ENCODE measurements at regions not wholly inside any gene's neighbourhood (a gene's known extent, or its start where the extent isn't known, plus 50 kb on each side); places are given as distances from the start of the nearest gene placed in this dataset. TPM values are rescaled to one million over a fixed set of nuclear protein-coding genes. Genes with fewer than 3 reads are reported as not detected.

DNA sequence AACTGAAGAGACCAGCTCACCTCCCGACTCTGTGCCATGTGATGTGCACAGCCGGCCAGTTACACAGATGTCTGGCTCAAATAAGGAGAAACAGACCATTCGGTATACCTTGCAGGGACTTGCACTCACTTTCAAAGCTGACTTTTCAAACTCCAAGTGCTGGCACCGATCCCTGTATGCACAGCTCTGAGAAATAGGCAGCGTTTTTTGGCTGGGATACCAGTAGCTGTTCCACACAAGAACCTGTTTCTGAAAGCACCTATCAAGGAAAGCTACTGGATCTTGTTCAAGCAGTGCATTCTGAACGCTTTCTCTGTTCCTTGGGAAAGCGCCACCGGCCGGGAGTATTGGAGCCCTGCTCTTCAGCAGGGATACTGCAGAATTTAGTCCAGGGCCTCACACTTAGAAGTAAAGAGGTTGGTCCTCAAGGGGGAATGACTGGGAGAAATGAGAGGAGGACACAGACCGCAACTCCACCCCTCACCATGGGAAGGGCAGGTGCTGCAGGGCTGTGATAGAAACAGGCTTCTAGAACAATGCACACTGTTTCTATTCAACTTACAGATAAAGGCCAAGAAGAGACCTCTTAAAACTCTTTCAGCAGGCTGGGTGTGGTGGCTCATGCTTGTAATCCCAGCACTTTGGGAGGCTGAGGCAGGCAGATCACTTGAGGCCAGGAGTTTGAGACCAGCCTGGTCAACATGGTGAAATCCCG lies 53.6 kb upstream of the PABPC3 start:
- Histone ChIP-seq H3K4me3 (ENCODE audit: low read depth, low read length, poor library complexity, severe bottlenecking) (no peak overlapping the region), H2AFZ (ENCODE audit: low read length) (no peak overlapping the region), H3K4me1 (ENCODE audit: insufficient read depth, low read length, poor library complexity, severe bottlenecking) (no peaks in the 10 kb centered on the region), H3K36me3 (ENCODE audit: insufficient read depth, low read length) (no peaks in the 10 kb centered on the region), H3K9me3 (ENCODE audit: low read length) (no peaks in the 10 kb centered on the region), H3K79me2 (ENCODE audit: insufficient read depth, low read depth, low read length) (no peaks in the 10 kb centered on the region), H3K9me2 (ENCODE audit: insufficient read depth, low read length) (no peaks in the 10 kb centered on the region), H3K27ac (ENCODE audit: low read depth, low read length, poor library complexity, severe bottlenecking) (no peak overlapping the region), H3K4me2 (ENCODE audit: low read length) (no peak overlapping the region), H4K20me1 (ENCODE audit: insufficient read depth, low read length) (no peaks in the 10 kb centered on the region)
- intact Hi-C loops (cut with micrococcal nuclease; ENCODE audit: unreplicated experiment): no loop called here
- no peak for DNase-seq (ENCODE audit: low spot score)
- ChIA-PET CTCF (ENCODE audit: unreplicated experiment) (no interaction called here), POLR2A (no interaction called here)
- no TSS peak for BruUV-seq (replicated peaks)
- TF ChIP-seq EZH2phosphoT487 (IDR thresholded peaks at IDR 0.05; ENCODE audit: borderline replicate concordance, low read depth, low read length): no peak
- TF ChIP-seq, protein P1, sequence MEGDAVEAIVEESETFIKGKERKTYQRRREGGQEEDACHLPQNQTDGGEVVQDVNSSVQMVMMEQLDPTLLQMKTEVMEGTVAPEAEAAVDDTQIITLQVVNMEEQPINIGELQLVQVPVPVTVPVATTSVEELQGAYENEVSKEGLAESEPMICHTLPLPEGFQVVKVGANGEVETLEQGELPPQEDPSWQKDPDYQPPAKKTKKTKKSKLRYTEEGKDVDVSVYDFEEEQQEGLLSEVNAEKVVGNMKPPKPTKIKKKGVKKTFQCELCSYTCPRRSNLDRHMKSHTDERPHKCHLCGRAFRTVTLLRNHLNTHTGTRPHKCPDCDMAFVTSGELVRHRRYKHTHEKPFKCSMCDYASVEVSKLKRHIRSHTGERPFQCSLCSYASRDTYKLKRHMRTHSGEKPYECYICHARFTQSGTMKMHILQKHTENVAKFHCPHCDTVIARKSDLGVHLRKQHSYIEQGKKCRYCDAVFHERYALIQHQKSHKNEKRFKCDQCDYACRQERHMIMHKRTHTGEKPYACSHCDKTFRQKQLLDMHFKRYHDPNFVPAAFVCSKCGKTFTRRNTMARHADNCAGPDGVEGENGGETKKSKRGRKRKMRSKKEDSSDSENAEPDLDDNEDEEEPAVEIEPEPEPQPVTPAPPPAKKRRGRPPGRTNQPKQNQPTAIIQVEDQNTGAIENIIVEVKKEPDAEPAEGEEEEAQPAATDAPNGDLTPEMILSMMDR (conservative IDR thresholded peaks at IDR 0.05; ENCODE audit: low read length): no peak

DNA sequence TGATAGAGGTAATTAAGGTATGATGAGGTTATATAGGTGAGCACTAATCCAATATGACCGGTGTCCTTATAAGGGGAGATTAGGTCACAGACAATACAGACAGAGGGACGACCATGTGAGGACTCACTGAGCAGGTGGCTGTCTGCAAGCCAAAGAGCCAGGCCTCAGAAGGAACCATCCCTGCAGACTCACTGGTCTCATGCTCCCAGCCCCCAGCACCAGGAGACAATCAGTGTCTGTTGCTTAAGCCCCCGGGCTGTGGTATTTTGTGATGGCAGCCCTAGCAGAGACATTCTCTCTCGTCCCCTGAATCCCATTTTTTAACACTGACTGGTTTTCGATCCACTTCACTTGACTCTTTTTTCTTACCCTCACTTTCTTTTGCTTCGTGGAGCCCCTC lies 51.9 kb upstream of the PABPC3 start:
- POLR2A ChIA-PET: interaction anchor here (0.7 kb wide), 1 partner anchor 329 kb away, joined by 3 read pairs; no protein-coding TSS in a partner anchor
- H3K9me2 ChIP-seq (ENCODE audit: insufficient read depth, low read length): no peaks in the 10 kb centered on the region
- no peaks in the 10 kb centered on the region for H4K20me1 ChIP-seq (ENCODE audit: insufficient read depth, low read length)
- intact Hi-C loops (cut with micrococcal nuclease; ENCODE audit: unreplicated experiment): no loop called here
- BruUV-seq (replicated peaks): no TSS peak
- no peak overlapping the region for H3K4me2 ChIP-seq (ENCODE audit: low read length)
- DNase-seq (ENCODE audit: low spot score): no peak
- no peaks in the 10 kb centered on the region for H3K9me3 ChIP-seq (ENCODE audit: low read length)
- no peaks in the 10 kb centered on the region for H3K36me3 ChIP-seq (ENCODE audit: insufficient read depth, low read length)
- H3K4me3 ChIP-seq (ENCODE audit: low read depth, low read length, poor library complexity, severe bottlenecking): no peak overlapping the region
- H3K4me1 ChIP-seq (ENCODE audit: insufficient read depth, low read length, poor library complexity, severe bottlenecking): no peaks in the 10 kb centered on the region
- no peak for TF ChIP-seq EZH2phosphoT487 (IDR thresholded peaks at IDR 0.05; ENCODE audit: borderline replicate concordance, low read depth, low read length)
- TF ChIP-seq, protein P1 (conservative IDR thresholded peaks at IDR 0.05; ENCODE audit: low read length): no peak
- no peak overlapping the region for H3K27ac ChIP-seq (ENCODE audit: low read depth, low read length, poor library complexity, severe bottlenecking)
- no peaks in the 10 kb centered on the region for H3K79me2 ChIP-seq (ENCODE audit: insufficient read depth, low read depth, low read length)
- H2AFZ ChIP-seq (ENCODE audit: low read length): no peak overlapping the region
- CTCF ChIA-PET (ENCODE audit: unreplicated experiment): no interaction called here

Small RNAs in the stretch of these regions (small RNA-seq; reads per million reads assigned to genes)
- not detected for gene AL590099.1
- not detected for gene LSP1P1
